Fibroblast of pulmonary artery (primary cell): ENCODE measurements at regions not wholly inside any gene's neighbourhood (a gene's known extent, or its start where the extent isn't known, plus 50 kb on each side); places are given as distances from the start of the nearest gene placed in this dataset.
"Not testable (repeated sequence)": the region's sequence is repeated elsewhere in the genome, so short reads cannot be mapped to it uniquely, and the experiment has no call there.

Experiments
- DNase-seq: peaks from one replicate; pipeline ENCODE4 v3.0.0-alpha.2; 2010; ENCODE audit warnings: low read depth
- H3K4me3 ChIP-seq: replicated peaks from 2 replicates; pipeline ENCODE4 v1.5.1; 2011; ENCODE audit warnings: low read depth, mild to moderate bottlenecking, control low read depth, low read length, moderate library complexity
- TF ChIP-seq, protein P1 (sequence below): IDR thresholded peaks from 2 replicates; pipeline ENCODE4 v1.5.1; 2011; ENCODE audit warnings: mild to moderate bottlenecking, control low read depth, low read length, inconsistent platforms; ENCODE audit errors: missing control alignments

DNA sequence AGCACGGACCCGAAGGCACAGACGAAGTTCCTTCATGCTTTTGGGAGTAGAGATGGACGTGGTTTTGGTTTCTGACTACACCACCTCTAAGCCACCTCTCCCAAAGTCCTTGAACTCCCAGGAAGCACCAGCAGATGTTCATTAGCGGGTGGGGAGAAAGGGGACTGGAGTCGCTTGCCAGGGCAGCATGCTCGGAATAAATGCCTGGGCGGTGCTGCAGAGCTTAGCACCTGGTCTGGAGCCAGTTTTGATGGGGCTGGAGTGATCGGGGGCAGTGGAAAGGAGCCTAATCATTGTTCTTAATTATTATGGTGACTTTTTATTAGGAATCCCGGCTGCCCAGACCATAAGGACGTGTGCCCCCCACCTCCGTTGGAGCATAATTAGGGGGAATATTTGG lies 220.8 kb downstream of the TFCP2L1 start:
- no peak overlapping the region for H3K4me3 ChIP-seq
- no peak for DNase-seq
- TF ChIP-seq, protein P1, sequence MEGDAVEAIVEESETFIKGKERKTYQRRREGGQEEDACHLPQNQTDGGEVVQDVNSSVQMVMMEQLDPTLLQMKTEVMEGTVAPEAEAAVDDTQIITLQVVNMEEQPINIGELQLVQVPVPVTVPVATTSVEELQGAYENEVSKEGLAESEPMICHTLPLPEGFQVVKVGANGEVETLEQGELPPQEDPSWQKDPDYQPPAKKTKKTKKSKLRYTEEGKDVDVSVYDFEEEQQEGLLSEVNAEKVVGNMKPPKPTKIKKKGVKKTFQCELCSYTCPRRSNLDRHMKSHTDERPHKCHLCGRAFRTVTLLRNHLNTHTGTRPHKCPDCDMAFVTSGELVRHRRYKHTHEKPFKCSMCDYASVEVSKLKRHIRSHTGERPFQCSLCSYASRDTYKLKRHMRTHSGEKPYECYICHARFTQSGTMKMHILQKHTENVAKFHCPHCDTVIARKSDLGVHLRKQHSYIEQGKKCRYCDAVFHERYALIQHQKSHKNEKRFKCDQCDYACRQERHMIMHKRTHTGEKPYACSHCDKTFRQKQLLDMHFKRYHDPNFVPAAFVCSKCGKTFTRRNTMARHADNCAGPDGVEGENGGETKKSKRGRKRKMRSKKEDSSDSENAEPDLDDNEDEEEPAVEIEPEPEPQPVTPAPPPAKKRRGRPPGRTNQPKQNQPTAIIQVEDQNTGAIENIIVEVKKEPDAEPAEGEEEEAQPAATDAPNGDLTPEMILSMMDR: no peak

DNA sequence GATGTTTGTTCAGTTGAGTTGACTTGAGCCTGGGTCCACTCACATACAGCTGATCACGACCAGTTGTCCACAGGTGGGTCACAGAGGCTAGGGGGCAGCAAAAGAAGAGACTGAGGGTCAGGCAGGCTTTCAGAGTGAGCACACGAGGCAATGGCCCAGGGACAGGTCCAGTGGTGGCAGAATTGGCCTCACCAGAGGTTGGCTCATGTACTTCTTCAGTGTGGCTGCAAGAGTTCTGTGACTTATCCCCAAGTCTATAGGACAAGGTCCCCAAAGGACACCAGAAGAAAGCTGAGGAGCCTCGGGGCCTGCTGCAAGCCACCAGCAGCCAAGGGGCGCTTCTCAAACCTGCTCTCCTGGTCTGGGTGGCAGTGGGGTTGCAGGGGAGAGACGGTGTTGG lies 219.8 kb downstream of the TFCP2L1 start:
- no peak for DNase-seq
- TF ChIP-seq, protein P1: no peak
- no peak overlapping the region for H3K4me3 ChIP-seq

DNA sequence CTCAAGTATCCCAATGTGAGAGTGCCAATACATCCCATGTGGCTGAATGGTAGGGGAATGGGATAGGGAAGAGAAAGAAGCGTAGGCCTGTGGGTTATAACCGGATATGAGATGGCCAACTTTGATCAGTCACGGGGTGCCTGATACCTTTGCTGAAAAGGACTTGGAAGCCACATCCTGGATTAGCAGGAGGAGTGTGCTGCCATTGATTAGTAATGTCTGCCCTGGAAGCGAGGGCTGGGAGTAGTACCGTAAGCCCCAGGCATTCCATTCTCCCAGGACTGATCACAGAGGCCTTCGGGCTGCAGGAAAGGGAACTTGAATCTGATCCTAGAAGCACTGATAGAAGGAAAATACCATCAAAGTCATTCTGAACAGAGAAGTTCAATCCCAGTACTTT lies 218.5 kb downstream of the TFCP2L1 start:
- H3K4me3 ChIP-seq: no peak overlapping the region
- DNase-seq: no peak
- TF ChIP-seq, protein P1: no peak

DNA sequence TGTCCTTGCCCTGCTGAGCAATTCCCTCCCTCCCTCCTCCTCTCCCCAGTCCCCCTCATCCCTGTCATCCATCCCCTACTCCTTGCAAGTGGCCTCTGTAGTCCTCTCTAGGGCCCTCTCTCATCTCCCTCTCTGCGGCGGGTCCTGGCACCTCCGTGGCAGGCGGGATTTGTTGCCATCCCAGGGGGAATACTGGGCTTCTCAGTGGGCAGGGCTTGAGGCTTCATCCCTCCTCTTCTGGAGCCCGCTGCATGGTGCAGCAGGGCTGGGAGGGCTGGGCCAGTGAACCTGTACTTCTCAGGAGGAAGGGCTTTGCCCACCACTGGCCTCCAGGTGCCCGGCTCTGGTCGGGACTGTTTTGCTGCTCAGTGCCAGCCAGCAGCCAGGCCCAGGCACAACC lies 216.2 kb downstream of the TFCP2L1 start:
- TF ChIP-seq, protein P1: no peak
- no peak for DNase-seq

DNA sequence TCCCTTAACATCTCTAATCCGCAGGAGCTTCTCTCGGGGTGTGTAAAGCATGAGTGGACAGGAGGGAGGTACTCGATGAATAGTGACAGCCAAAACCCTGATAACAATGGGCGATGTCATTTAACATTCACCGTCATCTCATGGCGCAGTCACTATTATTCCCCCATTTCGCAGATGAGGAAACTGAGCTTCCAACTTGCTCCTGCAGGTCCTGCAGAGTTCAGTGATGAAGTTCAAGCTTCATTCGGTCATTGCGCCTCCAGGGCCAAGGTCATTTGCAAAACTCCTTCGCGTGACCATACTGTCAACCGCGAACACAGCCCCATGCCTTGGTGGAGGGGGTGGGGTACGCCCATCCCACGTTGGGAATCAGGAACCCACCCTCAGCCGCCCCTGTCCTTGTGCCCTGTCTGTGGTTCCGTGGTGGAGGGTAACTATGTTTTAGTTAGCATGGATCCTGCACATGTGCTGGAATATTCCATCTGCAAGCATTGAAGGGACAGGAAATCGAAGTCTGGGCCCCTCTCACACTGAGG lies 215.5 kb downstream of the TFCP2L1 start:
- TF ChIP-seq, protein P1: no peak
- no peak overlapping the region for H3K4me3 ChIP-seq
- no peak for DNase-seq

More for the DNA sequence above, 216.2 kb downstream of the TFCP2L1 start:
- no peak overlapping the region for H3K4me3 ChIP-seq

DNA sequence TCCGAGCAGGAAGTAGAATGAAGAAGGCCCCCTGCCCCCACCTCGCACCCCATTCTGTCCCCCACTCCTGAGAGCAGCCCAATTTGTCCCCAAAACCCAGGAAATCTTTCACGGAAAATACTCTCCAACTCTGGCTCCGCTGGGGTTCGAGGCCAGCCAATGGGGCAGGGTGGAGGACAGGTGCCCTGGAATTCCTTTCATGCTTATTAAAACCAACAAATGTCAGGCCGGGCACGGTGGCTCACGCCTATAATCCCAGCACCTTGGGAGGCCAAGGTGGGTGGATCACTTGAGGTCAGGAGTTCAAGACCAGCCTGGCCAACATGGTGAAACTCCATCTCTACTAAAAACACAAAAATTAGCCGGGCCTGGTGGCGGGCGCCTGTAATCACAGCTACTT lies 214.9 kb downstream of the TFCP2L1 start:
- H3K4me3 ChIP-seq, DNase-seq: not testable (repeated sequence)

DNA sequence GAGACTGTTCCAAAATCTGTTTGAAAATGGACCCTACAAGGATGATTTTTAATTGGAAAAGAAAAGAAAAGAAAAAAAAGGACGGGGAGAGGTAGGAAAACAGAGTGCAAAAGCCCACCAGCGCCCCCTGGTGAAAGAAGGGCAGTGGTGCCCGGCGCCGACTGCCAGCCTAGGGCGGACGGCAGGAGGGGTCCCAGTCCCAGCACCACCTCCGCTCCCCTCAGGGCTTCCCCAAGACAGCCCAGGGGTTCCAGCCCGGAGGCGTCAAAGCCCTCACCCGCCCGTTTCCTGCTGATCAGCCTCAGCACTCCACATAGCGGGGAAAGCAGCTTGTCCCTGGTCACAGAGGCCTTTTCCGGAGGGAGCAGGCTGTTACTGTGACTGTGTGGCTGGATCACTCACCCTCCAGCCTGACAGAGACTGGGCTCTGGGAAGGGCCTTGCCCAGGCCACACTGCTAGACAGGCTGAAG lies 213.9 kb downstream of the TFCP2L1 start:
- peak; percentile 55 for DNase-seq
- TF ChIP-seq, protein P1: peak; percentile 87

DNA sequence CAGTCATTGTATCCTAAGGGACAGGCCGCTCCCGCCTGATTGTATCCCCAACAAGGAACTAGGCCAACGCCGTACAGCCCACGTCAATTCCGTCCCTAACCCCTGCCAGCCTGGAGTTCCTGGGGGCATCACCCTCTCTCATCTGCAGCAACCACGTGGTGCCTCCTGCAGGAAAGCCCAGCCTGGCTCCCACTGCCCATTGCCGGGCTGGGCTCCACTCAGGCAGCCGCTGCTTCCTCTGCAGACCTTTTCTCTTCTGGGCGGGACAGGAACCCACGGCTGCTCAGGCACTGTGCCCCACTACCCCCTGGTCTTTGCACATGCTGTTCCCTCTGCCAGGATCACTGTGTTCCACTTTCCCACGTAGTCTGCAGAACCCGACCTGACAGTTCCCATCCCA lies 212.2 kb downstream of the TFCP2L1 start:
- TF ChIP-seq, protein P1: no peak
- DNase-seq: no peak
- no peak overlapping the region for H3K4me3 ChIP-seq

More for the DNA sequence above, 213.9 kb downstream of the TFCP2L1 start:
- no peak overlapping the region for H3K4me3 ChIP-seq
